Heart left ventricle (tissue), 16 donors: ENCODE measurements at regions not wholly inside any gene's neighbourhood (a gene's known extent, or its start where the extent isn't known, plus 50 kb on each side); places are given as distances from the start of the nearest gene placed in this dataset.

Experiments used
- ATAC-seq, 4 donors: fragments of 200-7000 bp; cut with Tn5 transposase; one replicate each; pipeline ENCODE4 v1.9.1; 2020 to 2022; ENCODE audit warnings: moderate library complexity in 4 of 4, mild to moderate bottlenecking in 3 of 4, moderate number of reproducible peaks in 1 of 4
- DNase-seq, 5 donors: peaks; one replicate each; pipeline ENCODE4 v3.0.0-alpha.2; 2020
- H3K27ac ChIP-seq, 12 donors: fragments of 200-600 bp; sonication (generic) in 4 of 12; one replicate each; pipeline versions ENCODE4 v1.5.0 to v1.8.0; 2016 to 2022; ENCODE audit warnings: mild to moderate bottlenecking in 2 of 12
- H3K27me3 ChIP-seq, 9 donors: fragments of 200-600 bp; sonication (generic) in 2 of 9; one replicate each; pipeline versions ENCODE4 v1.5.1 to v1.8.0; 2016 to 2022; ENCODE audit warnings: mild to moderate bottlenecking in 3 of 9
- H3K36me3 ChIP-seq, 9 donors: fragments of 200-600 bp; sonication (generic) in 2 of 9; one replicate each; pipeline versions ENCODE4 v1.5.0 to v1.8.0; 2018 to 2022; ENCODE audit warnings: mild to moderate bottlenecking in 2 of 9
- H3K4me1 ChIP-seq, 12 donors: fragments of 200-600 bp; sonication (generic) in 4 of 12; one replicate each; pipeline versions ENCODE4 v1.5.0 to v1.8.0; 2016 to 2022; ENCODE audit warnings: mild to moderate bottlenecking in 3 of 12
- H3K4me3 ChIP-seq, 12 donors: fragments of 200-600 bp; sonication (generic) in 4 of 12; one replicate each; pipeline versions ENCODE4 v1.5.0 to v1.8.0; 2017 to 2022; ENCODE audit warnings: mild to moderate bottlenecking in 9 of 12, moderate library complexity in 4 of 12
- H3K9me3 ChIP-seq, 12 donors: fragments of 200-600 bp; sonication (generic) in 4 of 12; one replicate each; pipeline versions ENCODE4 v1.5.0 to v1.8.0; 2016 to 2022; ENCODE audit warnings: mild to moderate bottlenecking in 1 of 12
- POLR2A ChIP-seq, 2 donors: fragments of 450-650 bp; IDR thresholded peaks; one replicate each; pipeline ENCODE4 v1.6.1; 2017; ENCODE audit warnings: antibody characterized with exemption in 2 of 2, mild to moderate bottlenecking in 2 of 2, moderate library complexity in 2 of 2
- WGBS, 4 donors: extraction: QIAGEN DNeasy Blood & Tissue Kit in 2 of 4; methylation state at CpG; one replicate each; pipeline versions ENCODE4 v1.1.5 to v1.1.7; 2013 to 2018; 5-methylcytosine and 5-hydroxymethylcytosine counted together
- intact Hi-C, 10 donors: fragments of 100-400 bp; cut with DNase I; formaldehyde crosslinking; loops; one replicate each; pipeline versions ENCODE4 v1.11.1 to v1.14.2; 2022
- TF ChIP-seq, protein P1 (sequence below), 12 donors: fragments of 200-600 bp; sonication (generic) in 4 of 12; IDR thresholded peaks; one replicate each; pipeline versions ENCODE4 v1.5.0 to v1.8.0; 2018 to 2022; ENCODE audit warnings: antibody characterized with exemption in 12 of 12, mild to moderate bottlenecking in 5 of 12
- donor health status: ischemic (EF 13 %, LVEDD 7.1; RV severe dilation, severe dysfunction).
- donor health status: healthy with polysubstance abuse.
- donor health status: DM: no; HTN: yes; CAD: no.
- donor health status: DM: no; HTN: no; CAD: no.
- donor health status: ischemic (EF 25% LVEDD 6.9; RV normal size, moderate dysfunction).
- donor health status: ischemic (EF 25% LVEDD 5.7; RV mildly dilated, moderate dysfunction).
- donor health status: healthy.
- donor health status: DM: yes; HTN: yes; CAD: no.
- donor health status: ischemic (EF 35%, LVEDD 5.7; RV mildly dilated, moderate dysfunction).
- donor health status: nonischemic (EF 11% LVEDD 7.7; RV severe dilation, severe dysfunction).
- donor health status: DM: yes; HTN: yes; CAD: no.
- donor health status: PGD.
- donor health status: ischemic (EF 29% LVEDD 5.4; RV normal size, mild dysfunction).
- donor health status: nonischemic (EF 23%, LVEDD 6.1; RV moderate dilation, normal function).

GRCh38 chr4:32826169-32826568 lies 2106.0 kb downstream of the PCDH7 start:
- DNase-seq (no peak), ATAC-seq (no peak)
- H3K27me3 ChIP-seq = no peaks in the 10 kb centered on the region
- H3K36me3 ChIP-seq = no peaks in the 10 kb centered on the region
- WGBS, 4 donors = 83 to 89% (median 85%) methylated on average over 3 of the region's 3 CpGs
- no peak overlapping the region for H3K4me3 ChIP-seq
- intact Hi-C loops = no loop called here
- TF ChIP-seq, protein P1, sequence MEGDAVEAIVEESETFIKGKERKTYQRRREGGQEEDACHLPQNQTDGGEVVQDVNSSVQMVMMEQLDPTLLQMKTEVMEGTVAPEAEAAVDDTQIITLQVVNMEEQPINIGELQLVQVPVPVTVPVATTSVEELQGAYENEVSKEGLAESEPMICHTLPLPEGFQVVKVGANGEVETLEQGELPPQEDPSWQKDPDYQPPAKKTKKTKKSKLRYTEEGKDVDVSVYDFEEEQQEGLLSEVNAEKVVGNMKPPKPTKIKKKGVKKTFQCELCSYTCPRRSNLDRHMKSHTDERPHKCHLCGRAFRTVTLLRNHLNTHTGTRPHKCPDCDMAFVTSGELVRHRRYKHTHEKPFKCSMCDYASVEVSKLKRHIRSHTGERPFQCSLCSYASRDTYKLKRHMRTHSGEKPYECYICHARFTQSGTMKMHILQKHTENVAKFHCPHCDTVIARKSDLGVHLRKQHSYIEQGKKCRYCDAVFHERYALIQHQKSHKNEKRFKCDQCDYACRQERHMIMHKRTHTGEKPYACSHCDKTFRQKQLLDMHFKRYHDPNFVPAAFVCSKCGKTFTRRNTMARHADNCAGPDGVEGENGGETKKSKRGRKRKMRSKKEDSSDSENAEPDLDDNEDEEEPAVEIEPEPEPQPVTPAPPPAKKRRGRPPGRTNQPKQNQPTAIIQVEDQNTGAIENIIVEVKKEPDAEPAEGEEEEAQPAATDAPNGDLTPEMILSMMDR (IDR thresholded peaks at IDR 0.05) = no peak
- no peak for TF ChIP-seq POLR2A (IDR thresholded peaks at IDR 0.05)
- peaks cover 0 to 24% (median 0%) of the 10 kb centered on the region in 12 donors for H3K9me3 ChIP-seq
- no peaks in the 10 kb centered on the region for H3K4me1 ChIP-seq
- H3K27ac ChIP-seq = no peak overlapping the region

- intact Hi-C loops = no loop called here
- H3K4me3 ChIP-seq = no peak overlapping the region
- no peaks in the 10 kb centered on the region for H3K27me3 ChIP-seq
- no peaks in the 10 kb centered on the region for H3K36me3 ChIP-seq
- ATAC-seq (no peak), DNase-seq (no peak)
- WGBS, 4 donors = 89 to 92% (median 90%) methylated on average over 1 of the region's 1 CpG
- H3K9me3 ChIP-seq = peaks cover 0 to 19% (median 0%) of the 10 kb centered on the region in 12 donors
- H3K4me1 ChIP-seq = no peaks in the 10 kb centered on the region
- TF ChIP-seq, protein P1 (IDR thresholded peaks at IDR 0.05) = no peak
- no peak for TF ChIP-seq POLR2A (IDR thresholded peaks at IDR 0.05)
- H3K27ac ChIP-seq = no peak overlapping the region
These were observed 2110.0 kb downstream of the PCDH7 start for GRCh38 chr4:32830160-32830559.

GRCh38 chr4:32831104-32831503 lies 2110.9 kb downstream of the PCDH7 start:
- Histone ChIP-seq H3K9me3 (peaks cover 0 to 10% (median 0%) of the 10 kb centered on the region in 12 donors), H3K27me3 (no peaks in the 10 kb centered on the region), H3K36me3 (no peaks in the 10 kb centered on the region), H3K27ac (no peak overlapping the region), H3K4me1 (no peaks in the 10 kb centered on the region), H3K4me3 (no peak overlapping the region)
- DNase-seq (no peak), ATAC-seq (no peak)
- intact Hi-C loops = no loop called here
- no peak for TF ChIP-seq POLR2A (IDR thresholded peaks at IDR 0.05)
- TF ChIP-seq, protein P1 (IDR thresholded peaks at IDR 0.05) = no peak

- H3K36me3 ChIP-seq = no peaks in the 10 kb centered on the region
- 74 to 82% (median 79%) methylated on average over 4 of the region's 4 CpGs for whole genome bisulfite sequencing, 4 donors
- no peaks in the 10 kb centered on the region for H3K27me3 ChIP-seq
- H3K4me1 ChIP-seq = no peaks in the 10 kb centered on the region
- no peak overlapping the region for H3K27ac ChIP-seq
- intact Hi-C loops = no loop called here
- H3K9me3 ChIP-seq = no peaks in the 10 kb centered on the region
- DNase-seq = no peak
- no peak overlapping the region for H3K4me3 ChIP-seq
- no peak for ATAC-seq
- TF ChIP-seq, protein P1 (IDR thresholded peaks at IDR 0.05) = no peak
- TF ChIP-seq POLR2A (IDR thresholded peaks at IDR 0.05) = no peak
These were observed 2120.5 kb downstream of the PCDH7 start for GRCh38 chr4:32840461-32841189.
